ENCODE measurements at regions not wholly inside any gene's neighbourhood (a gene's known extent, or its start where the extent isn't known, plus 50 kb on each side); places are given as distances from the start of the nearest gene placed in this dataset.

DNA sequence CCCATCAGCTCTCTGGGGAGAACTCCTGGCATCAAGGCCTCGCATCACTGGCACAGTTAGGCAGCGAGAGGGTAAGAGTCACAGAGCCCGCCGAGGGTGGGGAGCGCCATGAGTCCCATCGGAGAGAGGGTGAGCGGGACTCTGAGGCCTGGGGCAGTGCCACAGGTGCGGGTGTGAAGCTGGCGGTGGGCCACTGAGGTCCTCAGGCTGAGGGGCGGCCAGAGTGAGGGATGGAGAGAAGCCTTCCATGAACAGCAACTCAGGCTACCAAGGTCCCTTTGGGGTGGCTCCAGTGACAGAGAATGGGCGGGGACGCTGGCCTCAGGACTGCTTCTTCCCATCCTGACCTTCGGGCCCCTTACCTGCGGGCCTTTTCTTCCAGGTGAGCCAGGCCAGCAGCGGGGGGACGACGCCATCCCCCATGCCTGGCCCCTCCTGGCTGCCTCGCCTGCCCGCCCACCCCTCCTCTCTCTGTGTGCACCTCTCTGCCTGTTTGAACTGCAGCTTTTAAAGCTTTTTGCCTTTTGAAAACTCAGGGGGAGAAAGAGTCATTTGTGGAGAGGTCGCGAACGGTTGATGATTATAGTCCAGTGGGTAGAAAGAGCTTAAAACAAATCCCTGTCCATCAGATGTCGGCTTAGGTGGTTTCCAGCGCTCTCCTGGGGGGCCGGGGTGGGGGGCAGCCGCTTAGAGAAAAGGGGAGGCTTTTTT, 149.3 kb upstream of the GSE1 start:
- H3K27ac Mint-ChIP-seq = no peak overlapping the region
- peaks cover 32% of the 10 kb centered on the region for H3K27me3 Mint-ChIP-seq
- peaks cover 2 to 4% (median 3%) of the 10 kb centered on the region in 3 donors for H3K4me1 Mint-ChIP-seq
- no peaks in the 10 kb centered on the region for H3K36me3 Mint-ChIP-seq
- H3K4me3 Mint-ChIP-seq = no peak overlapping the region
- H3K9me3 Mint-ChIP-seq = no peaks in the 10 kb centered on the region

DNA sequence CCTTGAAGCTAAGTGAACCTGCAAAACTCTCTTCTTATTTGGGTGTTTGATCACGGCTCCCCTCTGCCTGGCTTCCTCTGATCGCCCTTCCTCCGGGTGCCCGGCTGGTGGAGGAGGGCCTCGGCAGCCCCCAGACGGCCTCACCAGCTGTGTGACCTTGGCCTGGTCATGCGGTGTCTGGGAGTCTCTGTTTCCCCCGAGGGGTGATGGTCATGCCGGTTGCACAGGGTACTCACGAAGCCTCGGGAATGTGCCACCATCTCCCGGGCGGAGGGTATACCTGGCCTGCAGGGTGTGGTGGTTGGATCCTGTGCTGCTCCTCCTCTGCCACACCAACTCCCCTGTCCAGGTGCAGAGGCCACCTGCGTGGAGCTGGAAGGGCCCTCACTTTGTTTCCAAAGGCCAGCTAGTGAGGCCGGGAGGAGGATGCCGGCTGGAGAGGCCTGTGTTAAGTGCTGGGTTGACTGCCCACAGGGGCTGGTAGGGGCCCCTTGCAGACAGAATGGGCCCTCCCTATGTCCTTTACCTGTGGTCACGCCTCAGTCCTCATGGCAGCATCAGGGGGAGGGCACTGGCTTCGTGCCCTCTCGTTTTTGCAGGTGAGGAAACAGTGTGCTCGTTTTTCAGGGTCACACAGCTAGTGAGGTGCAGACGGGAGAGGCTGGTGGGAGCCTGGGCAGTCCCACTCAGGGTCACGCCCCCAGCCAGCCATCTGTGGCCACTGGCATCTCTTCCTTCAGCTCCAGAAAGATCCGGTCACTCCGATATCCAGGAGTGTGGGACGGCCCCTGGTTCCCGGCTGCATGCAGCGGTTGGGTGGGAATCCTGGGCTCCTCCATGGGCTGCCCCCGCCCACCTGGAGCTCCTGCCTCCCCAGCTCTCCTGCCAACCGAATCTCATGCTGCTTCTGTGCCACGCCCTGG, 148.5 kb upstream of the GSE1 start:
- Mint-ChIP-seq H3K27ac (no peak overlapping the region), H3K4me3 (no peak overlapping the region)

DNA sequence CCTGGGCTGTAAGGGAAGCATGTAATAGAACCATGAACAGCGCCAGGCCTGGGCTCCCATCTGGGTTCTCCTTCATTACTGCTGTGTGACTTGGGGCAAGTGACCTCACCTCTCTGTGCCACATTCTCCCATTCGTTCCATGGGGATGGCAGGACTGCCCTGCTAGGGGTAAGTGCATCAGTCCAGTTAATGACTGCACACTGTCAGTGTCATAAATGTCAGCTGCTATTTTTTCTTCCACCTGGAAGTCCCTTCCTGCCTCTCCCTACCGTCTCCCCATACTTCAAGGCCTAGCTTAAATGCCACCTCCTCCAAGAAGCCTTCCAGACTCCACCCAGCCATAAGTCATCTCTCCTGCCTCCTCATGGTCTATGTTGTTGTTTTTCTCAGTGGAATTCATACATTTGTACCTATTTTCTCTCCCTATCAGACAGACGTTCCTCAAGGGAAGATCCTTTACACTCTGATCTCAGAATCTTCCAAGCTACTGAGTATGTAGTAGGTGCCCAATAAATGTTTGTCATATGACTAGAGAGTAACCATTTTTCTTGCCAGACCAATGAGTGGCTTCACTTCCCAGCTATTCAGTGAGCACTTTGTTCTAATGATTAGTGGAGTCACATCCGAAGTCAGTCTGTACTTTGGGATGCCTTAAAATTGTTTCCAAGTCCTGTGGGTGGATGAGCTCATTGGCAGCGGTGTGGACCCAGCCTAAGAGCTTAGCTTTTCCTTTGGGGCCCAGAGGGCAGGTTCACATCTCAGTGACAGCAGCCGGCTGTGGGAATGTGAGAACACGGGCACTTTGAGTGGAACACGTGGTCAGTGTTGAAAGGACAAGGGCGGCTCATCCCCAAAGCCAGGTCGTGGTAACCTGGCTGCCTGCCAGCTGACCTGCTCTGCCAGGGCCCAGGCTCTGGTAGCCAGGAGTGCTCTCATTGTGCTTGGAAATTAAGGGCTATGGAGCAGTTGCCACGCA, 147.5 kb upstream of the GSE1 start:
- H3K4me3 Mint-ChIP-seq = peak overlapping the region in 1 of 4 donors; percentile 33

More for the DNA sequence above, 148.5 kb upstream of the GSE1 start:
- Mint-ChIP-seq H3K9me3 (no peaks in the 10 kb centered on the region), H3K36me3 (no peaks in the 10 kb centered on the region), H3K27me3 (peaks cover 34% of the 10 kb centered on the region), H3K4me1 (peaks cover 2 to 4% (median 3%) of the 10 kb centered on the region in 3 donors)

DNA sequence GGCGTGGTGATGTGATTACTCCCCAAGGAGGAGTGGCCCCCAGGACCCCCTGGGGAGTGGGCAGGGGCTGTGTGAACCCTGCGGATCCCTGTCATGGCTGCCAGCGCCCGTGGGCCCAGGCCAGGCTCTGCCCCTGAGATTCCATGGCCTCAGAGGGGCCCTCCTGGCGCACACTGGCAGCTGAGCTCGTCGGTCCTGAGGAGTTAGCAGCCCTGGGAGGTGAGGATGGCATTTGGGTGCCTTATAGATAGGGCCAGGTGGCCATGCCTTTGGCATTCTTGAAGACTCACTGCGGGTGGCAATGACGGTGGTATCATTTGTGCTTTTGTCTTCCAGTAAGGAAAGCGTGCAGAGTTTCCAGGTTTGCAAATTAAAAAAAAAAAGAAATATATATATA, 146.8 kb upstream of the GSE1 start:
- Mint-ChIP-seq H3K36me3 (no peaks in the 10 kb centered on the region), H3K9me3 (no peaks in the 10 kb centered on the region), H3K4me3 (no peak overlapping the region), H3K27ac (no peak overlapping the region), H3K27me3 (peaks cover 21% of the 10 kb centered on the region), H3K4me1 (peaks cover 2 to 4% (median 3%) of the 10 kb centered on the region in 3 donors)

More for the DNA sequence above, 147.5 kb upstream of the GSE1 start:
- Mint-ChIP-seq H3K4me1 (peaks cover 2 to 4% (median 3%) of the 10 kb centered on the region in 3 donors), H3K36me3 (no peaks in the 10 kb centered on the region), H3K9me3 (no peaks in the 10 kb centered on the region), H3K27ac (no peak overlapping the region), H3K27me3 (peaks cover 26% of the 10 kb centered on the region)

DNA sequence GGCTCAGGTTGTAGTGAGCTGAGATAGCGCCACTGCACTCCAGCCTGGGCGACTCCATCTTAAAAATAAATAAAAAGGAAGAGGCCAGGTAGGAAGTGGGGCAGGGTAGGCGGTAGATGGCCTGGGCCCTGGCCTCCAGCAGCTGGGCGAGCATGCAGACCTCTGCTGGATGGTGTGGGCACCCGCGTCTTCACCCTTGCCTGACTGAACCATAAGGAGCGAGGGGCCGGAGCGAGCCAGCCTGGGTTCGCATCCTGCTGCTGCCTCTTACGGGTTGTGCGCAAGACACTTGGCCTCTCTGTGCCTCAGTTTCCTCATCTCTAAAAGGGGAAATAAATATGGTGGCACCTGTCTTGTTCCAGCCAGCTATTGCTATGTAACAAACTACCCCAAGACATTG, 146.1 kb upstream of the GSE1 start:
- Mint-ChIP-seq H3K4me1 (peaks cover 2 to 4% (median 3%) of the 10 kb centered on the region in 3 donors), H3K4me3 (no peak overlapping the region), H3K27me3 (peaks cover 21% of the 10 kb centered on the region), H3K9me3 (no peaks in the 10 kb centered on the region), H3K36me3 (no peaks in the 10 kb centered on the region), H3K27ac (no peak overlapping the region)

DNA sequence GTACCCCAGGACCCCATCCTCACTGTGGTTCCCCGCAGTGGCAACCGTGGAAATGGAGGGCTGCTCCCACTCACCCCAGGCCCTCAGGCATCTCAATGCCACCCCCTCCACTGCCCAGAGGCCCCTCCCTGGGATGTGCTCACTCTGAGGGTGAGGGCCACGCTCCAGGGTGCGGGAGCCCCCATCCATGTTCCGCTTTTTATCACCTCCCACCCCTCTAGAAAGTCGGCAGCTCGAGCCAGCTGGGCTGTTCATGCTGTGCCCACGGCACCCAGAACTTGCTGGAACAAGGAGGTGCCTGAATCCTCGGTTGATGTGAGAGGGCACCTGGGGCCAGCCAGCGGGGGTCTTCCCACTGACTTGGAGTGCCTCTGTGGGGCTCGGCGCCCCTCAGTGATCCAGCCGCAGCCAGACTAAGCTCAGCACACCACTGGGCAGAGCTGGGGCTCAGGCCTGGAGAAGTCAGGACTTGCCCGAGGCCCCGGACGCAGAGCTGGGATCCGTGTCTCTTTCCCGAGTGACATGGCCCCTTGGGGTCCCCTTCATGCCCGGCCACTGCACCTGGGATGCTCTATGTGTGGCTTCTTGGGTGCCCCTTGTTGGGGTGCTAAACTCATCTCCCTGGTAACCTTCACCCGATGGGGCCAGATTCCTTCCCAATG, 143.1 kb upstream of the GSE1 start:
- peaks cover 23% of the 10 kb centered on the region for H3K27me3 Mint-ChIP-seq
- no peak overlapping the region for H3K4me3 Mint-ChIP-seq
- H3K9me3 Mint-ChIP-seq = no peaks in the 10 kb centered on the region
- no peaks in the 10 kb centered on the region for H3K4me1 Mint-ChIP-seq
- H3K36me3 Mint-ChIP-seq = no peaks in the 10 kb centered on the region
- H3K27ac Mint-ChIP-seq = no peak overlapping the region

DNA sequence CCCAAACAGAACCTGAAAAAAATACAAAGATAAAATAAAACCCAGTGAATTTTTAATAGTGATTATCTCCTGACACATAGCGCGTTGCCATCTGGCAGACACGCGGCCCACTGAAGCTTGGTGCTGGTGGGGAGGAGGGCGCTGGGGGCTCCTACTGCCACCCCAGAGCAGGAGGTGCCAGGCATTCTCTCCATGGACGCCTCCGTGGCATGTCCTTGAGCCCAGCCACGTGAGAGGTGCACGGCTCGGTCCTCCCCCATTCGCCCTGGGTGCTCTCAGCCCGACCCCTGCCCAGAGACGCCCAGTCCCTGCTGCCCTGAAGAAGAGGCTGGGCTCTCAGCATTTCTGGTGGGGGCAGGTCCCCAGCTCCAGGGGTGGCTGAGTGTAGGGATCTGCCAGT, 142.2 kb upstream of the GSE1 start:
- Mint-ChIP-seq H3K4me3 (no peak overlapping the region), H3K36me3 (no peaks in the 10 kb centered on the region), H3K4me1 (no peaks in the 10 kb centered on the region), H3K9me3 (no peaks in the 10 kb centered on the region), H3K27ac (no peak overlapping the region), H3K27me3 (peaks cover 20% of the 10 kb centered on the region)

DNA sequence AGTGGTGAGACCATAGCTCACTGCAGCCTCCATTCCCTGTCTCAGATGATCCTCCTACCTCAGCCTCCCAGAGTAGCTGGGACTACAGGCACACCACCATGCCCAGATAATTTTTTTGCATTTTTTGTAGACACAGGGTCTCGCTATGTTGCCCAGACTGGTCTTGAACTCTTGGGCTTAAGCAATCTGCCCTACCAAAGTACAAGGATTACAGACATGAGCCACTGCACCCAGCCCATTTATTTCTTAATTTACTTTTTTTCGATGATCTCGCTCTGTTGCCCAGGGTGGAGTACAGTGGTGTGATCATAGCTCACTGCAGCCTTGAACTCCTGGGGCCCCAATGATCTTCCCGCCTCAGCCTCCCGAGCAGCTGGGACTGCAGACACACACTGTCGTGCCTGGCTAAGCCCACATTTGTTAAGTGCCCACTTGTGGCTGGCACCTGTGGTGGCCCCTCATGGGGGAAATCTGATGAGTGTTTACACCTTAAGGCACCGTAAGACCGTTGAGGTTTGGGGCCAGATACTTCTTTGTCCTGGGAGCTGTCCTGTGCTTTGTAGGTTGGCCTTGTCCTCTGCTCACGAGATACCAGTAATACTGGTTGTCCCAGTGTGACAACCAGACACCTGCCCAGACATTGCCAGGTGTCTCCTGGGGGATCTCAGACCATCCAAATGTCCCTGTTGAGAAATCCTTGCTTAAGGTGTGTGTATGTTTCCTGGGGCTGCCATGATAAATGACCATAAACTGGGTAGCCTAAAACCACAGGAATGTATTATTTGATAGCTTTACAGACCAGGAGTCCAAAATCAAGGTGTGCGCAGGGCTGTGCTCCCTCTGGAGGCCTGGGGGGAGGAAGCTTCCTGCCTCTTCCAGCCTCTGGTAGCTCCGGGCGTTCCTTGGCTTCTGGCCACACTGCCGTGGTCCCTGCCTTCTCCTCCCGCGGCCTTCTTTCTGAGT, 141.4 kb upstream of the GSE1 start:
- Mint-ChIP-seq H3K27ac (no peak overlapping the region), H3K27me3 (peaks cover 20% of the 10 kb centered on the region), H3K4me1 (no peaks in the 10 kb centered on the region), H3K4me3 (peak overlapping the region in 1 of 4 donors; percentile 60), H3K36me3 (no peaks in the 10 kb centered on the region), H3K9me3 (no peaks in the 10 kb centered on the region)

DNA sequence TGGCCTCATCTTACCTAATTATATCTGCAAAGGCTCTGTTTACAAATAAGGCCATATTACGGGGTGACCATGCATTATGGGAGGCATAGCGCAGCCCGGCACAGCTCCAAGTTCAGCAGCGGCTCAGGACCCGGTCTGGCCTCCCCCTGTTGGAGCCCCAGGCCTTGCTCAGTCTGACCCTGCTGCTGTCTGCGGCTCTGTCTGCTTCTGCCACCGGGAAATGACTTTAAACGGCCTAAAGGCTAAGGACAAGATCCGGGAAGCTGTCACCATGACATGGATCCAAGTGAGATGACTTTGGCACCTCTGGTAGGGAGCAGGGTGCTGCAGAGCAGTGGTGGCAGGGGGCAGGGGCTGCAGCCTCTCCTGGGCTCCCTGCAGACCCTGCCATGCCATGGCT, 140.6 kb upstream of the GSE1 start:
- Mint-ChIP-seq H3K36me3 (no peaks in the 10 kb centered on the region), H3K4me3 (no peak overlapping the region), H3K27me3 (peaks cover 20% of the 10 kb centered on the region), H3K9me3 (no peaks in the 10 kb centered on the region), H3K27ac (peak overlapping the region in 1 of 3 donors; percentile 82), H3K4me1 (no peaks in the 10 kb centered on the region)

DNA sequence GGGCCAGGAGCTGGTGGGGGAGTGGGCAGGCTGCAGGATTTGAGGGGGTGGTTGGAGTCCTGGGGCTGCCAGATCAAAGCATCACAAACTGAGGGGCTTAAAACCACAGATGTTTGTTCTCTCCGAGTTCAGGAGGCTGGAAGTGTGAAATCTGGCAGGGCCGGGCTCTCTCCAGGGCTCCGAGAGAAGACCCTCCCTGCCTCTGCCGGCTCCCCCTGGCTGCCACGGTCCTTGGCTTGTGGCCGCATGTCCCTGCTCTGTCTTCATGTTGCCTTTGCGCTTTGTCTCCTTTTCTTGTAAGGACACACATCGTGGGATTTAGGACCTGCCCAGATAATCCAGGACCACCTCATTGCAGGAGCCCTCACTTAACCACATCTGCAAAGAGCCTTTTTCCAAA, 139.8 kb upstream of the GSE1 start:
- Mint-ChIP-seq H3K36me3 (peaks cover 2% of the 10 kb centered on the region), H3K9me3 (no peaks in the 10 kb centered on the region), H3K4me3 (no peak overlapping the region), H3K27ac (no peak overlapping the region), H3K27me3 (peaks cover 20% of the 10 kb centered on the region), H3K4me1 (no peaks in the 10 kb centered on the region)

DNA sequence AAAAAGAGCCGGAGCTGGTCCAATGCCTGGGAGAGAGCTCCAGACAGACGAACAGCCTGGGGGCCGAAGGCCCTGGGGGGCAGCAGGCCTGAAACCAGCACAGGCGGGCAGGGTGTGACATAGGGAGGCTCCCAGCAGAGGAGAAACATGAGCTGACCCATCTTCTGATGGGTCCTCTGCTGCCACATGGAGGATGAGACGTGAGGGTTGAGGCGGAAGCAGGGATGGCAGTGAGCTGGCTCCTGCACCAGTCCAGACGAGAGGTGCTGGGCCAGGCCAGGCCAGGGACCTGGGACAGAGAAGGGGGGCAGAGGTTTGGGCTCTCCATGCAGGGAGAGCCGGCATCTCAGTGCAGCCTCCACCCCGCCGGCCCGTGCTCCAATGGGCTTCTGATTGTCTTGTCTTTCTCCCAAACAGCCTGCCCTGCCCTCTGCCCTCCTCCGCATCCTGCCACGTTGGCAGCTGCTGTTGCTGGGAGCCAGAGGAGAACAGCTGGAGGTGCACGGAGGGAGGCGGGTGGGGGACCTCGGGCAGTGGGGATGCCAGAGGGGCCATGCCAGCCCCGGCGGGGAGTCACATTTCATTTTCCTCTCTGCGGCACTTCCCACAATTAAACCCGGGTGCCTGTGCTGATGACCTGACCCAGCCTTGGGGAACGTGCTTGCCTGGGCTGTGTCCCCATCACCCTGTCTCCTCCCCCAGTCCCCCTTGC, 139.1 kb upstream of the GSE1 start:
- no peak overlapping the region for H3K4me3 Mint-ChIP-seq
- no peak overlapping the region for H3K27ac Mint-ChIP-seq
- peaks cover 2% of the 10 kb centered on the region for H3K36me3 Mint-ChIP-seq
- no peaks in the 10 kb centered on the region for H3K9me3 Mint-ChIP-seq
- H3K27me3 Mint-ChIP-seq = peaks cover 18% of the 10 kb centered on the region
- no peaks in the 10 kb centered on the region for H3K4me1 Mint-ChIP-seq

DNA sequence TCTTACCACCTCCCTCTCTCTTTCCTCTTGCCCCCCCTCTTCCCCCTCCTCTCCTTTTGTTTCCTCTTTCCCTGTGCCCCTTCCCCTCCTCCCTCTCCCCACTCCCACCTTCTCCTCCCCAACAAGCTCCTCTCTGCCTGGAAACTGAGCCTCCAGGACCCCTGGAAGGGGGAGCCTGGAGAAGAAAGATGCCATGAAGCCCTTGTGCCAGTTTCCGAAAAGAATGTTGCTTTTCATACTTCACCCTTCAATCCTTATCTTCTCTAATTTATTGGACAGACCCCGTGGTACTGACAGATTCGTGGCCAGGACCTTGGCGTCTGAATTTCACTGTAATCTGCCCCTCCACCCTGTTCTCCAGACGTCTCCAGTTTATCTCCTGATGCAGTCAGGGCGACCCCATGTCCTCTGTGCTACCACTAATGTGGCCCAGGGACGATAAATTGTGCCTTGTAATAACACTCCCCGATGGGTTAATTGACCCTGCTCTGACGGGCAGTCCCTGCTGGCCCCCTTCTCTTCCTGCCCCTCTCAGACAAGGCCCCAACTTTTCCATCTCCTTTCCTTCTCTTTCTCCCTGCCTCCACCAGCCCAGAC, 138.4 kb upstream of the GSE1 start:
- Mint-ChIP-seq H3K4me3 (no peak overlapping the region), H3K27me3 (peaks cover 21% of the 10 kb centered on the region), H3K27ac (no peak overlapping the region), H3K4me1 (no peaks in the 10 kb centered on the region), H3K36me3 (peaks cover 2% of the 10 kb centered on the region), H3K9me3 (no peaks in the 10 kb centered on the region)

DNA sequence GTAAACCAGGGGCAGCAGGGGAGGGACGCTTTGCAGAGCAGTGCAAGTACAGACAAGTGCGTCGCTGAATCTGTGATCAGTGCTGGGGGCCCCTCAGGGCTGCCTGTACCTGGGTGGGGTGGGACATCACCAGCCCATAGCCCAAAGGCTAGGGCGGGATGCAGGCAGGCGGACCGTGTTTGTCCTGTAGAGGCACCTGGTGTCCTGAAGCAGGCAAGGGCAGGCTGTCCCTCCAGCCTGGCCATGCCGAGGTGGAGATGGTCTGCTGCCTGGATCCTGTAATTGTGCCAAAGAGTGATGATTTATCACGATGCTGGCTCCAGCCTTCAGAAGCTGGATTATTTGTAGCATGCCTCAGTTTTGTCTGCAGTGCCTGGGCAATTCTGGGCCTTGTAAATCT, 137.9 kb upstream of the GSE1 start:
- Mint-ChIP-seq H3K4me1 (no peaks in the 10 kb centered on the region), H3K4me3 (no peak overlapping the region), H3K27ac (no peak overlapping the region), H3K9me3 (no peaks in the 10 kb centered on the region), H3K36me3 (peaks cover 2% of the 10 kb centered on the region), H3K27me3 (peaks cover 21% of the 10 kb centered on the region)
